ENCODE measurements at regions not wholly inside any gene's neighbourhood (a gene's known extent, or its start where the extent isn't known, plus 50 kb on each side); places are given as distances from the start of the nearest gene placed in this dataset.
"Not testable (repeated sequence)": the region's sequence is repeated elsewhere in the genome, so short reads cannot be mapped to it uniquely, and the experiment has no call there.

DNA sequence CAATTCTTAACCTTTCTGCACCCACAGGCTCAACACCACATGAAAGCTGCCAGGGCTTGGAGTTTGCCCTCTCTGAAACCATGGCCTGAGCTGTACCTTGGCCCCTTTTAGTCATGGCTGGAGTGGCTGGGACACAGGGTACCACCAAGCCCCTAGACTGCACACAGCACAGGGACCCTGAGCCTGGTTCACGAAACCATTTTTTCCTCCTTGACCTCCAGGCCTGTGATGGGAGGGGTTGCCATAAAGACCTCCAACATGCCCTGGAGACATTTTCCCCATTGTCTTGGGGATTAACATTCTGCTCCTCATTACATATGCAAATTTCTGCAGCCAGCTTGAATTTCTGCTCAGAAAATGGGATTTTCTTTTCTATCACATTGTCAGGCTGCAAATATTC lies 113.4 kb downstream of the XPNPEP1 start:
- DNase-seq (ENCODE audit: low spot score); FAIRE-seq: not testable (repeated sequence)

DNA sequence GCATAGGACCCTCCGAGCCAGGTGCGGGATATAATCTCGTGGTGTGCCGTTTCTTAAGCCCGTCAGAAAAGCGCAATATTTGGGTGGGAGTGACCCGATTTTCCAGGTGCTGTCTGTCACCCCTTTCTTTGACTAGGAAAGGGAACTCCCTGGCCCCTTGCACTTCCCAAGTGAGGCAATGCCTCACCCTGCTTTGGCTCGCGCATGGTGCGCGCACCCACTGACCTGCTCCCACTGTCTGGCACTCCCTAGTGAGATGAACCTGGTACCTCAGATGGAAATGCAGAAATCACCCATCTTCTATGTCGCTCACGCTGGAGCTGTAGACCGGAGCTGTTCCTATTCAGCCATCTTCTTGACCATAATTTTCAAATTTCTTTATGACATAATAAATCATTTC lies 122.1 kb downstream of the XPNPEP1 start:
- not testable (repeated sequence) for DNase-seq (ENCODE audit: low spot score); FAIRE-seq

DNA sequence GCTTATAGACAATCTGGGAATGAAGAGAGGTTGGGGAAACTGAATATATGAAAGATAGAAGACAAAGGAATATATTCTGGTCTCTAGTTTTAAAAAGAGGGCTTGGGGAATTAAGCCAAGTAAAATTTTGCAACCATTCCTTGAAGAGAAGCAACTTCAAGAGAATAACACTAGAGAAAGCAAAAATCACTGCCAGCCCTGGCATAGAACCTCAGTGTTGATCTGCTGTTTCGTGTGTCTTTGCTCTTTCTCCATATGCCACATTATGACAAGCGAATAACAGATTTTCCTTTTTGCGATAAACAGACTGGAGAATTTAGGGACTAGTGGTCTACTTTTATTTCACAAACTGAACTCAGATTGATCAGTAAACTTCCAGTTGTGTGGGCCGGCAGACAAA lies 132.7 kb downstream of the XPNPEP1 start:
- FAIRE-seq (no peak), DNase-seq (ENCODE audit: low spot score) (no peak)

DNA sequence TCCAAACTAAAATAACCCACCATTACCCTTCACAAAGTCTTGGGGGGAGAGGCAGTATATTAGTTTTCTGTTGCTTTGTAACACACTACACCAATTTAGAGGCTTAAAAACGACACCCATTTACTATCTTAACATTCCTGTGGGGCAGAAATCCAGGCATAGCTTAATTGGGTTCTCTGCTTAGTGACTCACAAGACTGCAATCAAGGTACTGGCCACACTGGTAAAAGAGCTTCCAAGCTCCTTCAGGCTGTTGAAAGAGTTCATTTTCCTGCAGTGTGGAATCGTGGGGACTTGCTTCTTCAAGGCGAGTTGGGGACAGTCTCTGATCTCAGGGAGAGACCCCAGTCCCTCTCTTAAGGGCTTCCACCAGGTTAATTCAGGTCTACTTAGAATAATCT lies 139.1 kb downstream of the XPNPEP1 start:
- FAIRE-seq = no peak
- DNase-seq (ENCODE audit: low spot score) = no peak

DNA sequence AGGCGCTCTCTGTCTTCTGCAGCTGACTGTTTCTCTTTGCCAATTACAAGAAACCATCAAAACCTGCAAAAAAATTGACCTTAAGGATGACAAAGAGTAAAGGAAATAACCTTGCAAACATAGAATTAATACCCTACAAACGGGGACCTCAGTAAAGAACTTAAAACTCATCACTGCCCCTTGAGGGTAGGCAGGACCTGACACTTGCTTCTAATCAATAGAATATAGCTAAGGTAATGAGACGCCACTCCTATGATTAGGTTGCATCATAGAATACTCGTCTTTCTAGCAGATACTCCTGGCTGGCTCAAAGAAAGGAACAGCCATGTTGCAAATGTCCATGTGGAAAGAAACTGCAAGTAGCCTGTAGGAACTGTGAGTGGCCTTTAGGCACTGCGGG lies 140.0 kb downstream of the XPNPEP1 start:
- FAIRE-seq = no peak
- no peak for DNase-seq (ENCODE audit: low spot score)

DNA sequence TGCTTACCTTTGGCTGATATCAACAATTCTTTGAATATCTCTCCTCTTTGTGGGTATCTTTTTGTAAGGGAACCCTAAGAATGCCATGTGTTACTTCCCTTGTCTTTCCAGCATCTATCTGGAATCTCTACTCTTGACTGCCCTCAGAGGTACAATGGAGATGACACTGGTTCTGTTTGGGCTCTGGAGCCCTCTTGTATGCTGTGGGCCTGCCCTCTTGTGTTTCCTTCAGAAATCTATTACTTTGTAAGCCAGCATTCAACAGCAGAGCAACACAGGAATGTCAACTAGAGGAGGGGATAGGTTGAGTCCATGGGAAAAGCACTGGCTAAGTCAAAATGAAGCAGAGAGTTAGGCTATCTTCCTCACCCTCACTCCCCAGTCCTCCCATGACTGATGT lies 142.3 kb downstream of the XPNPEP1 start:
- DNase-seq (ENCODE audit: low spot score) (no peak), FAIRE-seq (no peak)

DNA sequence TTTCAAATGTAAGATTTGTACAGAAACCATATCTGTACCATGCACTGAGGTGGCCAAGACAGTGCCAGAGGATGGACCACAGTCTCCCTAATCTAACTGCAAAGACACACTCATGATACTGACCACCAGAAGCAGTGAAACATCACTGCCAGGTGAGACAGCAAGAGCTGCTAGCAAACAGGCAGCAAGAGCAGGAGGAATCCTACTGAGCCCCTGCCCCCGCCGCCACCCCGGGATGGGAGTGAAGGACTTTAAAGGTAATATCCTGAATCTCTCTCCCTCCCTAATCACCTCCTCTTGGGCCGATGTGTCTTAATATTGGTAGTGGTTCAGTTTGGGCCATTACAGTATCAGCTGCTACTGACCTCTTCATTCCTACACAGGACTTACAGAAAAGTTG lies 144.3 kb downstream of the XPNPEP1 start:
- no peak for FAIRE-seq
- no peak for DNase-seq (ENCODE audit: low spot score)

DNA sequence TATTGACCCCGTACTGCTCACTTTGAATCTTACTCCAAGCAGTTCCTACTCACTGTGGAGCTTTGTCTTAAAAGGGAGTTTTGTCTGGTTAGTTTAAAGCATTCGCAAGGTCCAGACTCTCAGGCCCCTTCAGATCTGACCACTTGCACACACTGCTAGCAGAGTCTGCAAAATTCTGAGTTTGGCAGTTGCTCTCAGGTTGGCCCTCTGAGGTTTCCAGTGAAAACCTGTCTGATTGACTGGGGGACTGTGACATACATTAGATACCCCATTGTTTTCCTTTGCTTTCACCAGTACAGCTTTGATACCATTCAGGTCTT lies 149.2 kb downstream of the XPNPEP1 start:
- DNase-seq (ENCODE audit: low spot score) = no peak
- no peak for FAIRE-seq

DNA sequence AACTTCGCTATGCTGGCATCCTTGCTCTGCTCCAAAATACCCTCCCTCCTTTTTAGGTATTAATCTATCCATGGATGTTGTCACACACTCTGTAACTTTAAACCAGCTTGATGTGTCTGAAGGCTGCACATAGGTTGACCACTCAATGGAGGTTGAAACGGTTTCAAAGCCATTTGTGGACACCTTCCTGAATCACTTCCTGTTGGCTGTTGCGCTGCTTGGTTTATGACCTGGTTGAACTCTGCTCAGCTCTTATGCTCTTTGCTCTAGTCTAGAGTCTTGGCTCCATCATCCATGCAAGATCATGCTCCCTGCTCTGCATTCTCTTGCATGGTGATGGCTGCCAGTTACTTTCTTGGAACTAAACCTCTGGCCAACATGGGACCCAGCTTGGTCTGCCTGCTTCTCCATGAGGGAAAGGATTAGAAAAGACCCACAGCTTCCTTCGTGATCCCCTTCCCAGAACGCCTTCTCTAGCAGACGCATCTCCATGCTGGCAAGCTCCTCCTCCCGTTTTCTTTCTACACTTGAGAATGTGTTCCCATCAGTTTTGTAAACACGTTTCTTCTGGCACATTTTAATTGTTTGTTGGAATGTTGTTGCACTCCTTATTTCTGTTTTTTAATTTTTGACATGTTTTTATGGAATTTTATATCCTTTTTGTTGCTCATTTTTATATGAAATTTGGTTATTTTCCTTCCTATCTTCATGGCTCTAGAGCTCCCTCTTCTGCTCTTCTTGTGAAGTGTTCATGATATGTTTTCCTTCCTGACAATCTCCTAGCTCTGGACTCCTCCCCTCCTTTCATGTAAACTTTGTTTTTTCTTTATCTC lies 149.8 kb downstream of the XPNPEP1 start:
- FAIRE-seq (peak; percentile 60), DNase-seq (ENCODE audit: low spot score) (peak; percentile 25)

DNA sequence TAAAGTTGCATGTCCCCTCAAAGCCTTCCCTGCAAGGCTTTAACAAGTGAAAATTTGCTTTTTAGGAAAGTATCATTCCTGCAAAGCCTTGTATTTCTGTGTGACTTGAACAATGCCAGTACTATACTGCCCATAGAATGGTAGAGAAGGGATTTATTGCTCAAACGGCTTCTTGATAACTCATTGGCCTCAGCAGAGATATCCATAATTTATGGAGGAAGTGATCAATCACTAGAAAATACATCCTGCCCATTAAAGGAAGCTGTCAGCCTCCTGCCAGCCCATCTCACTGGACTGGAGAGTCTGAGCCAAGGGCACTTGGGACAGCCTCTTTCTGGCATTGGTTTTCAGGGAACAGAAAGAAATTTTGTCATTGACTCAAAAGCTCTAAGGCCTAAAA lies 152.6 kb downstream of the XPNPEP1 start:
- DNase-seq (ENCODE audit: low spot score) (no peak), FAIRE-seq (no peak)

DNA sequence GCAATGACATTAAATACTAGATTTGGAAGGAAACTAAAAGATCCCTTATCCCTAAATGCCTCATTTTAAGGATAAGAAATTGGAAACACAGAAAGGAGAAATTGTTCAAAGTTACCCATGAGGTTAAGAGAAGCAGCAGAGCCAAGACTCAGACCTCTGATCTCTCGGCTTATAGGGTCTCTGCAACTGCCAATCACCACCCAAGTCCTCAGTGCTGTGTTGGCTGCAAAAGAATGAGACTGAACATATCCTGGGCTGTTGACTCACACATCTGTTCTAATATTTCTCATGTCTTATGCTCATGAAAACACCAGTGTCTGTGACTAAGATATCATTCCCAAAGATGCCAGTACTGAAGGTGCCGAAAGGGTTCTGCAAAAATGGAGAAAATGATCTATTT lies 153.3 kb downstream of the XPNPEP1 start:
- FAIRE-seq (no peak), DNase-seq (ENCODE audit: low spot score) (no peak)

DNA sequence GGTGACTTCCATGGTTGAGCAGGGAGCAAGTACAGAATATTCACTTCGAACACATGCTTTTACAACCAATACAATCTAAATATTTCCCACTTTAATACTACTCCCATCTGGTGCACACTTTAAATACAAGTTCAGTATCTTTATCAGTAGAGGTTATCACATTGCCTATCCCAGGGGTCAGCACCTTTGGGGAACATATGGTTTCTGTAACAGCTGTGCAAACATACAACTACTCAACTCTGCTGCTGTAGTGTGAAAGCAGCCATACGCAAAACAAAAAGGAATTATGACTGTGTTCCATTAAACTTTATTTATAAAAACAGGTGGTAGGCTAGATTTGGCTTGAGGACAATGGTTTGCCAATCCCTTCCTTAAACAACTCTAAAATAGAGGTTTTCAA lies 157.5 kb downstream of the XPNPEP1 start:
- DNase-seq (ENCODE audit: low spot score) (no peak), FAIRE-seq (no peak)

DNA sequence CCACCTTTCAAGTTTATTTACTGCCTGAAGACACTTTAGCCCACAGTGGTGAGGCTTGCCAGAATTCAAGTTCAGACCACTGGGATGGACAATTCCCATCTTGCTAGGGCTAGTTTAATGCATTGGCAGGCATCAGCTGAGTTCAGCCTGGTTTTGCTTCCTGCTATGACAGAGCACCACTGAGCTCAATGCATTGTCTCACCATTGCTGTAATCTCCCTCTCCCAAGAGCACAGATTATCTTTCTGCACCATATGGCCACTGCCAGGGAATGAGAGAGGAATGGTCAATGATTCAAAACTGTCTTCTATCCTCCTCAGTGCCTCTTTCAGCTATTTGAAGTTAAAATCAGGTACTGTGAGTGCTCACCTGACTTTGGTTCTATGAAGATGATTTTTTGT lies 160.8 kb downstream of the XPNPEP1 start:
- no peak for FAIRE-seq

DNA sequence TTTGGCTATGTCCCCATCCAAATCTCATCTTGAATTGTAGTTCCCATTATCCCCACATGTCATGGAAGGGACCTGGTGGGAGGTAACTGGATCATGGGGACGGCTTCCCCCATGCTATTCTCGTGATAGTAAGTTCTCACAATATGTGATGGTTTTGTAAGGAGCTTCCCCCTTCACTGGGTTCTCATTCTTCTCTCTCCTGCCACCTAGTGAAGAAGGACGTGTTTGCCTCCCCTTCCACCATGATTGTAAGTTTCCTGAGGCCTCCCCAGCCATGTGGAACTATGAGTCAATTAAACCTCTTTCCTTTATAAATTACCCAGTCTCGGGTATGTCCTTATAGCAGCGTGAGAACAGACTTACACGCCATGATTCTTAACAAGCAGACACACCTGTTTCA lies 165.6 kb downstream of the XPNPEP1 start:
- DNase-seq (ENCODE audit: low spot score); FAIRE-seq: not testable (repeated sequence)

More for the DNA sequence above, 160.8 kb downstream of the XPNPEP1 start:
- no peak for DNase-seq (ENCODE audit: low spot score)

DNA sequence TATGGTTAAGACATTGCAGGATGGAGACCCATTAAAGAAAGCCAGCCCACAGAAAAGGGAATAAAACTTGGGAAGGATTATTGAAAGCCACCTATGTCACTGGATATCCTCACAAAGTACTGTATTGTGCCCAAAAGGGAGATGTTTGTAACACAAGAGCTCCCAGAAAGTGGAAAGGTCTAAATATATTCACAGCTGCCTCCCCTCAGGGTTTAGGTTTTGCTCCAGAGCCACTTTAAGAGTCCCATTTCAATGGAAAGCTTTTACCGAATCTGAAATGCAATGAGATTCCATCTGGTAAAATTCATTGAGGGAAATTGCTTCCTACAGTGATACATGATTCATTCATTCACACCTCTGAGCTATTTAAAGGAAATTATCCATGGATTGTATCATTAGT lies 176.4 kb downstream of the XPNPEP1 start:
- FAIRE-seq (no peak), DNase-seq (ENCODE audit: low spot score) (no peak)

DNA sequence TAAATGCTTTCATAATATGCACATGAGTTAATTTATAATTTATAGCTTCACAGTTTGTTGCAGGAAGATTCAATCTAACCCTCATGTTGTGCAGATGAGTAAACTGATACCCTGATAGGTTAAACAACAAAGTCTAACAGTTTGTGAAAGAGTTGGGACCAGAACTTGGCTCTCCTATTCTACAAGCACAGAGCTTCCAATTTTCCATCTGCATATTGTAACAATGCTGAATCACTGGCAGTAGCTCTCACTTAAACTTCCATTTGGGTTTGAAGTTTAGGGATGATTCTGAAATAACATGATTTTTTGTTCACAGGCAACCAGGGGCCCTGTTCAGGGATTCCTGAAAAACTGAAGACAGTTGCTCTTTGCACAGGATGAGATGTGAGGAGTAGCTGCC lies 179.3 kb downstream of the XPNPEP1 start:
- DNase-seq (ENCODE audit: low spot score) = no peak
- FAIRE-seq = no peak

DNA sequence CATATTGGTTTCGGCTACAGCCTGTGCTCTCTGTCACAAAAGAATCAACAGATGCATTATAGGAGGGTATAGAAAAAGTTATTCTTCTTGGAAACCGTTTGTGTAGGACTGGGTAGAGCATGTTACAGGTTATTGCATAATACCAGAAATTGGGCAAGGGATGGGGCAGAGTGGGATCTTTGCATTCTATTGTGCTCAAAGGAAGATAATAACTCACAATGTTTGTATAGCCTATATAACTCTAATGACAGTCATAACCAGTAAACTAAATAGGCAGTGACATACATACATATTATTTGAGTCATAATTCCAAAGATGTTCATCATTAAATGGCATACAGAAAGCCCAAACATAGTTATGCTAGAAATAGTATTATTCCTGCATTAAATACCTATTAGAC lies 179.7 kb downstream of the XPNPEP1 start:
- FAIRE-seq (no peak), DNase-seq (ENCODE audit: low spot score) (no peak)

DNA sequence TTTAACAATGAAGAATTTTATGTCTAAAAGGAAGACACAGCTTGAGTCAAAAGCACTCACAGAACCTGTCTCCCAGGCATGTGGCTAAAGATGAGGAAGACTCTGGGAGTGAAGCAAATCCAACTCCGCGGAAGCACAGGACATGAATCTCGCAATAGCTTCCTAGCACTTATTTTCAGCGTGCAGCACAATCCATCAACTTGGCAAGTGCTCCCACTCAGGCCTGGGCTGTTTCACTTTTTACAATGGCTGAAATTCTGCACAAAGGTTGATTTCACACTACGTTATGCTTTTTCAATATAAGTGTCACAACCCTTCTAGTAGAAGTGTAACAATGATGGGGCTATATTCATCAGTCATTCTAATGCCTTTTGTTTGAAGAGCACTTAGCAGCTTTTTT lies 180.2 kb downstream of the XPNPEP1 start:
- no peak for FAIRE-seq
- no peak for DNase-seq (ENCODE audit: low spot score)

DNA sequence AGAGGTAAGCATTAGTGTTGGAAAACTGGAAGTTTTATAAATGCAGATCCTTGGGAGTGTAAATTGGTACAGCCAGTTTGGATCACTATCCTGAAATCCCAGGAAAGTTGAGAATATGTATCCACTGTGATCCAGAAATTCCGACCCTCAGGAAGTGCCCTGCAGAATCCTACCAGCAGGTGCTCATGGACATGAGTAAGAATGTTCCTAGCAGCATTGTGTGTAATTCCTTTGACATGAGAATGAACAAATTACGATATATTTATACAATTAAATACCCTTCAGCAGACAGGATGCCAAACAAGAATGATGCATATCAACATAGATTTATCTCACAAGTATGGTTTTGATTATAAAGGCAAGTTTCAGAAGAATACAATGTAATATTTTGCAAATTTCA lies 181.6 kb downstream of the XPNPEP1 start:
- no peak for FAIRE-seq
- no peak for DNase-seq (ENCODE audit: low spot score)

DNA sequence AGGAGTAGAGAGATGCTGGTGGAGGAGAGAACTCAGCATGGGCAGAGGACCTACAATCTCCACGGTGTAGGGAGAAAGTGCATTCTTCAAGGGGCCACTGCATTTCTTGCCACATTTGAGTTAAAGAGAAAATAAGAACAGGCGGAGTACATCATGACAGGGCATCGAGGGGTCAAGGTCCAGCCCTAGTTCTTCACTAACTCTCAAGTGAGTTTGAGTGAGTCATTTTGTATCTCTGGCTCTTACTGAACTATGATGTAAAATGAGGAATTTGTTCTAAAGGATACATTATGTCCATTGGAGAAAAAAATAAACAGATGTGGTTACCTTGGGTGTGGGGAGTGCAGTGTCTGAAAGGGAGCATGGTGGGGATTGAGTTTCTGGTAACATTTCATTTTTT lies 182.9 kb downstream of the XPNPEP1 start:
- DNase-seq (ENCODE audit: low spot score) (no peak), FAIRE-seq (no peak)

DNA sequence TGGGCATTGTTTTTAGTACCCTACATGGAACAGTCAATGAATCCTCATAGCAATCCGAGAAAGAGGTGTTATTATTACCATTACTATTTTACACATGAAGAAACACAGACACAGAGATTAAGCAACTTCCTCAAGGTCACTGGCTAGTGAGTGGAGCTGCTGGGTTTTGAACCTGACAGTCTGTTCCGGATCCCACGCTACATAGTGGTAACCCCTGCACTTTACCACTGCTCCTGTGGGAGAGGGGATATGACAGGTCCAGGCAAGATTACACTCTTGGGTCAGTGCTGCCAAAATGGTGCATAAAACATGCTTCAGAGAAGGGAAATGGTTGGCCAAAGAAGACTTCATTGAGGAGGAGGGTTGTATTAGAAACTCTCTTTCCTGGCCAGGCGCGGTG lies 185.7 kb downstream of the XPNPEP1 start:
- no peak for FAIRE-seq
- no peak for DNase-seq (ENCODE audit: low spot score)

DNA sequence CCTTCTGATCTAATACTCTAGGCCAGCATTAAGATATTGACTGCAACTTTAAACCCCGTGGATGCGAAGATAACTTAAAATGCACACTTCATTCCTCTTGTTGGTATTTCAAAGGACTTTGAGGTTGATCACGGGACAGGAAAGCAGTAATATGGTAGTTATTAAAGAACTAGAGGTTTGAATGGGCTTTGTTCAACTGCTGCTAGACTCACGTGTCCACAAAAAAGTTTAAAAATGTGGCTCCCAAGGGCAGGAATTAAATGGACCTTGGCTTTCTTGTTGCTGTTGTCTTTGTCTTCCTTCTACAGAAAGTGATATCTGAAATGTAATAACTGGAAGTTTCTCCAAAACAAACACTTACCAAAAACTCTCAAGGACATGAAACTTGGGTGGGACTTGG lies 186.3 kb downstream of the XPNPEP1 start:
- no peak for FAIRE-seq

DNA sequence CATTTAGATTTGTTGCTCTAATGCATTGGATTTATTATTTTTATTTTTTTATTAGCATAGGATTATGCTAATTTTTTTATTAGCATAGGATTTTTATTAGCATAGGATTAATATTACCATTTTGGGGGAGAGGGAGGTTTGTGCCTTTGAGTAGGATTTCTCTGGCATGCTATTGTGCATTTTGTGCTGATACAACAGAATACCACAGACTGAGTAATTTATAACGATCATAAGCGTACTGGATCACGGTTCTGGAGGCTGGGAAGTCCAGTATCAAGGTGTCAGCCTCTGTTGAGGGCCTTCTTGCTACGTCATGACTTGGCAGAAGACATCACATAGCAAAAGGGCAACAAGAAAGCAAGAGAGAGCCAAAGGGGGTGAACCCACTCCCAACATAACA lies 187.5 kb downstream of the XPNPEP1 start:
- DNase-seq (ENCODE audit: low spot score) (no peak), FAIRE-seq (no peak)

More for the DNA sequence above, 186.3 kb downstream of the XPNPEP1 start:
- no peak for DNase-seq (ENCODE audit: low spot score)
